Mesenchymal stem cell (in vitro differentiated cells and primary cell): ENCODE measurements at regions not wholly inside any gene's neighbourhood (a gene's known extent, or its start where the extent isn't known, plus 50 kb on each side); places are given as distances from the start of the nearest gene placed in this dataset.

Source experiments
- DNase-seq: peaks from one replicate; pipeline ENCODE4 v3.0.0-alpha.2; 2013
- H2AFZ ChIP-seq: one replicate; pipeline ENCODE4 v1.6.1; 2013; ENCODE audit warnings: low read depth, mild to moderate bottlenecking, control low read depth, inconsistent platforms, low read length, moderate library complexity
- H2AK5ac ChIP-seq: 2 replicates; pipeline ENCODE4 v1.6.1; 2013; ENCODE audit warnings: low read length, moderate library complexity, mild to moderate bottlenecking, inconsistent platforms; ENCODE audit not compliant: severe bottlenecking
- H2BK120ac ChIP-seq: one replicate; pipeline ENCODE4 v1.6.1; 2013; ENCODE audit warnings: low read depth, mild to moderate bottlenecking, inconsistent platforms, low read length, moderate library complexity
- H2BK12ac ChIP-seq, 2 experiments: one replicate each; pipeline ENCODE4 v1.6.1; 2013; ENCODE audit warnings: inconsistent platforms in 2 of 2, low read length in 2 of 2, mild to moderate bottlenecking in 2 of 2, moderate library complexity in 2 of 2, control low read depth in 1 of 2
- H2BK15ac ChIP-seq: one replicate; pipeline ENCODE4 v1.6.1; 2013; ENCODE audit warnings: mild to moderate bottlenecking, low read depth, inconsistent platforms; ENCODE audit not compliant: poor library complexity, severe bottlenecking
- H2BK5ac ChIP-seq: 2 replicates; pipeline ENCODE4 v1.6.1; 2013; ENCODE audit warnings: low read depth, mild to moderate bottlenecking, low read length, control low read depth, inconsistent platforms; ENCODE audit not compliant: poor library complexity, severe bottlenecking
- H3K14ac ChIP-seq, 2 experiments: one replicate each; pipeline ENCODE4 v1.6.1; 2013; ENCODE audit warnings: inconsistent platforms in 2 of 2, low read length in 2 of 2, control low read depth in 1 of 2, mild to moderate bottlenecking in 1 of 2, moderate library complexity in 1 of 2
- H3K18ac ChIP-seq, 2 experiments: one replicate each; pipeline ENCODE4 v1.6.1; 2013; ENCODE audit warnings: inconsistent platforms in 2 of 2, low read length in 2 of 2, control low read depth in 1 of 2, low read depth in 1 of 2, mild to moderate bottlenecking in 1 of 2
- H3K23ac ChIP-seq, 2 experiments: one replicate each; pipeline ENCODE4 v1.6.1; 2013; ENCODE audit warnings: inconsistent platforms in 2 of 2, low read length in 2 of 2, mild to moderate bottlenecking in 2 of 2, moderate library complexity in 2 of 2, control low read depth in 1 of 2
- H3K27ac ChIP-seq: 2 replicates; pipeline ENCODE4 v1.5.1; 2013; ENCODE audit warnings: mild to moderate bottlenecking, moderate library complexity, low read length, control low read depth, inconsistent platforms; ENCODE audit not compliant: poor library complexity, severe bottlenecking
- H3K27me3 ChIP-seq, 2 experiments: 2 replicates each; pipeline versions ENCODE4 v1.6.1 to v1.7.0; 2013; ENCODE audit warnings: low read length in 2 of 2, mild to moderate bottlenecking in 2 of 2, moderate library complexity in 2 of 2, control low read depth in 1 of 2, inconsistent platforms in 1 of 2; ENCODE audit not compliant: control insufficient read depth in 1 of 2, insufficient read depth in 1 of 2
- H3K36me3 ChIP-seq, 2 experiments: 2 replicates each; pipeline versions ENCODE4 v1.6.1 to v1.7.0; 2013; ENCODE audit warnings: low read length in 2 of 2, control low read depth in 1 of 2, inconsistent platforms in 1 of 2, low read depth in 1 of 2, mild to moderate bottlenecking in 1 of 2; ENCODE audit not compliant: insufficient read depth in 2 of 2, control insufficient read depth in 1 of 2
- H3K4ac ChIP-seq, 2 experiments: one replicate each; pipeline ENCODE4 v1.6.1; 2013; ENCODE audit warnings: inconsistent platforms in 2 of 2, low read length in 2 of 2, mild to moderate bottlenecking in 2 of 2, moderate library complexity in 2 of 2, control low read depth in 1 of 2, low read depth in 1 of 2
- H3K4me1 ChIP-seq: 2 replicates; pipeline ENCODE4 v1.6.1; 2013; ENCODE audit warnings: low read depth, low read length, control low read depth; ENCODE audit not compliant: control insufficient read depth, insufficient read depth
- H3K4me2 ChIP-seq: 2 replicates; pipeline ENCODE4 v1.6.1; 2013; ENCODE audit warnings: low read length, mild to moderate bottlenecking, inconsistent platforms; ENCODE audit not compliant: poor library complexity, severe bottlenecking
- H3K4me3 ChIP-seq, 2 experiments: 2 replicates each; pipeline versions ENCODE4 v1.5.1 to v1.7.0; 2013; ENCODE audit warnings: low read length in 2 of 2, mild to moderate bottlenecking in 2 of 2, control low read depth in 1 of 2, low read depth in 1 of 2; ENCODE audit not compliant: insufficient read depth in 1 of 2
- H3K79me1 ChIP-seq: replicated peaks from 2 replicates; pipeline ENCODE4 v1.6.1; 2013; ENCODE audit warnings: mild to moderate bottlenecking, control low read depth, low read length, inconsistent platforms; ENCODE audit not compliant: poor library complexity, severe bottlenecking
- H3K9ac ChIP-seq: 2 replicates; pipeline ENCODE4 v1.7.0; 2013; ENCODE audit warnings: mild to moderate bottlenecking, low read length, moderate library complexity
- H3K9me3 ChIP-seq: 2 replicates; pipeline ENCODE4 v1.7.0; 2013; ENCODE audit warnings: mild to moderate bottlenecking, low read length; ENCODE audit not compliant: control insufficient read depth
- H4K8ac ChIP-seq: one replicate; pipeline ENCODE4 v1.6.1; 2013; ENCODE audit warnings: inconsistent platforms, mild to moderate bottlenecking, low read length, moderate library complexity
- H4K91ac ChIP-seq: one replicate; pipeline ENCODE4 v1.6.1; 2013; ENCODE audit warnings: mild to moderate bottlenecking, low read length, inconsistent platforms
- WGBS: methylation state at CpG from one replicate; pipeline ENCODE4 v1.1.7; 2013; ENCODE audit warnings: mixed read lengths; 5-methylcytosine and 5-hydroxymethylcytosine counted together

DNA sequence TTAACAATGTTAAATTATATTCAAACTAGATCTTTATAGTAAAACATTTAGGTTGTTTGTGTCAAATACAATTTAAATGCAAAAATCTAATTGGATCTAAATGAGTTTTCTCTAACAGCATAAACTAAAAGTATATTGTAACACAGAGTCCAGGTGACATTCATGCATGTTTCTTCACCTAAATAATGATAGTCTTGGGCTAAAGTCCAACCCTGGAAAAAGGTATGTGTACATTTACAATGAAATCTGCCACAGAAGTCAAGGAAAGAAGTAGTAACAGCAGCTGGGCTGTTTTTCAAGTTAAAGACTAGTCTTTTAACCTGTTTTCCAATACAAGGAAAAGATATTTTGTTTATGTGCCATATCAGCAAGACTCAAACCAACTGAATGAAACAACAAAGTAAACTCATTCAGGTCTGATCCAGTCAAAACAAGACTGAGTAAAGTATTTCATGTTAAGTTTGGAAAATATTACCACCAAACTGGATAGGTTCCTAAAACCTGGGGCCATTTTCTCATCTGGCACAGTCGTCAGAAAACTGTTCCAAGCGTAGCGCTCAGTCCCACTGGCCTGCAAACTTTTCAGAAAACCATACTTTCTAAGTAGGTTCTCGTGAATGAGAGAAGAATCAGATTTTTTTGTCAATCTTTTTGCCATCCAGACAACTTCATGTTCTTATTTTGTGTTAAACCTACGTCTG lies 349.2 kb downstream of the HGF start:
- DNase-seq, result no peak
- no peak overlapping the region for H3K14ac ChIP-seq
- H4K8ac ChIP-seq, result no peak overlapping the region

DNA sequence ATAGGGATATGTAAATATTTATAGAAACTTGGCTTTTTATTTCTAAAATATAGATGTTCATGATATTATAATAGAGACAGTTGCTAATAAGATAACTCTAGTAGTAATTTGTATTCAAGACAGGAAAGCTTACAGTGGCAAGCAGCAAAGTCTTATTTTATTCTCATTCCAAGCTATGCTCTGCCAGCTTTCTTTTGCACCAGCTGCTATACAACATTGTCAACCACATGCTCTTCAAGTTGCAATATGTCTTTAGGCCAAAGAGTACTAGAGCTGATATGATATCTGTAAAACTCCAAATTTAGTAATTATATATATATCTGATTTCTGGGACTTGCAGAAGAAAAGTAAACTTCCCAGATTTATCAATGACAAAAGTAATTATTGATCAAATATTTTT lies 350.1 kb downstream of the HGF start:
- no peak overlapping the region for H4K8ac ChIP-seq
- DNase-seq, result no peak

More for the DNA sequence above, 349.2 kb downstream of the HGF start:
- H3K36me3 ChIP-seq, result no peaks in the 10 kb centered on the region
- H3K4ac ChIP-seq, result no peak overlapping the region
- no peak overlapping the region for H2AK5ac ChIP-seq
- no peaks in the 10 kb centered on the region for H3K27me3 ChIP-seq
- H2BK5ac ChIP-seq, result no peak overlapping the region
- H3K4me2 ChIP-seq, result no peak overlapping the region
- H3K4me1 ChIP-seq, result peaks cover under 1% of the 10 kb centered on the region
- no peak overlapping the region for H2BK15ac ChIP-seq
- H3K79me1 ChIP-seq, result no peaks in the 10 kb centered on the region
- H2BK12ac ChIP-seq, result no peak overlapping the region
- no peak overlapping the region for H2AFZ ChIP-seq
- no peak overlapping the region for H3K4me3 ChIP-seq
- no peaks in the 10 kb centered on the region for H3K9me3 ChIP-seq
- H3K23ac ChIP-seq, result no peak overlapping the region
- no peak overlapping the region for H2BK120ac ChIP-seq
- H3K27ac ChIP-seq, result no peak overlapping the region
- H4K91ac ChIP-seq, result no peak overlapping the region
- 96% methylated on average over 5 of the region's 5 CpGs for WGBS
- H3K18ac ChIP-seq, result no peak overlapping the region
- no peak overlapping the region for H3K9ac ChIP-seq

DNA sequence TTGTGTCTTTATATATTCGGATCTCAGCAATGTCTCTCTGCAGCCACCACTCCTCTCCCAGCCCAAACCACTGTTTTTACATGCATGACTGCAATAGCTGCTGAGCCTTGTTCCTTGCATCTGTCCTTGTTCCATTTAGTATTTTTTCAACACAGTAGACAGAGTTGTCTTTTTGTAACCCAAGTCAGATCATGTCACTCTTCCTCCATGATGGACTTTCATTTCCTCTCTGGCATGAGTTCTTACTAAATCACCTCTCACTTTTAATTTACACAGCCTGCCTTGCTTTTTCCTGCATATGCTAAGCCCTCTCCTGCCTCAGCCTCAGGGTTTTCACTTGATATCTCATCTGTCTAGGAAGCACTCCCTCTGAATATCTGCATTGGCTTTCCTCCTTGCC lies 353.2 kb downstream of the HGF start:
- no peaks in the 10 kb centered on the region for H3K27me3 ChIP-seq
- no peak overlapping the region for H3K4ac ChIP-seq
- H3K14ac ChIP-seq, result no peak overlapping the region
- H3K4me1 ChIP-seq, result peaks cover 2% of the 10 kb centered on the region
- no peaks in the 10 kb centered on the region for H3K36me3 ChIP-seq
- H3K9ac ChIP-seq, result no peak overlapping the region
- H3K18ac ChIP-seq, result no peak overlapping the region
- H4K8ac ChIP-seq, result no peak overlapping the region
- H2AFZ ChIP-seq, result no peak overlapping the region
- H3K79me1 ChIP-seq, result no peaks in the 10 kb centered on the region
- H3K9me3 ChIP-seq, result no peaks in the 10 kb centered on the region
- H3K23ac ChIP-seq, result no peak overlapping the region
- H2BK120ac ChIP-seq, result no peak overlapping the region
- no peak overlapping the region for H2BK12ac ChIP-seq
- H3K4me2 ChIP-seq, result no peak overlapping the region
- no peak overlapping the region for H4K91ac ChIP-seq
- no peak overlapping the region for H3K4me3 ChIP-seq
- WGBS, result 95% methylated on average over 1 of the region's 1 CpG
- no peak overlapping the region for H2AK5ac ChIP-seq
- DNase-seq, result no peak
- no peak overlapping the region for H2BK15ac ChIP-seq
- H3K27ac ChIP-seq, result no peak overlapping the region
- H2BK5ac ChIP-seq, result no peak overlapping the region

More for the DNA sequence above, 350.1 kb downstream of the HGF start:
- H2AK5ac ChIP-seq, result no peak overlapping the region
- no peaks in the 10 kb centered on the region for H3K36me3 ChIP-seq
- no peak overlapping the region for H4K91ac ChIP-seq
- H3K23ac ChIP-seq, result no peak overlapping the region
- H3K4me3 ChIP-seq, result no peak overlapping the region
- no peaks in the 10 kb centered on the region for H3K9me3 ChIP-seq
- H3K9ac ChIP-seq, result no peak overlapping the region
- H3K27ac ChIP-seq, result no peak overlapping the region
- H2BK5ac ChIP-seq, result no peak overlapping the region
- no peaks in the 10 kb centered on the region for H3K27me3 ChIP-seq
- no peaks in the 10 kb centered on the region for H3K79me1 ChIP-seq
- peaks cover 2% of the 10 kb centered on the region for H3K4me1 ChIP-seq
- no peak overlapping the region for H2AFZ ChIP-seq
- no peak overlapping the region for H3K4ac ChIP-seq
- no peak overlapping the region for H3K18ac ChIP-seq
- no peak overlapping the region for H2BK15ac ChIP-seq
- no peak overlapping the region for H2BK120ac ChIP-seq
- H3K4me2 ChIP-seq, result no peak overlapping the region
- no peak overlapping the region for H2BK12ac ChIP-seq
- no peak overlapping the region for H3K14ac ChIP-seq

DNA sequence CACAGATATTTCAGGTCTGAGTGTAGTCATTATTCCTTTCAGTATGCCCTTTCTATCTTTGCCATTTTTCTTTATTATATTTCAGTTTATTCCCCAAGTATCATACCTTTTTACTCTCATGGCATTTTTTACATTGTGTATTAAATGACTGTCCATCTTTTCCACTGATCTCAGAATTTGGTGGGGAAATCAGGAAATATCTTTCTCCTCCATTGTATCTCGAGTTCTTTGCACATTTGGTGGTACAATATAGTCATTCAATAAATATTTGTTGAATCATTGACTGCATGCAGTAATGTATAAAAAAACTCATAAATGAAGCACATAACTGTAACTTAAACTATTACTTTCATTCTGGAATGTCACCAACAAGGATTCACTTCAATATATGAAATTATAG lies 354.7 kb downstream of the HGF start:
- Histone ChIP-seq H4K91ac (no peak overlapping the region), H3K14ac (no peak overlapping the region), H3K9me3 (no peaks in the 10 kb centered on the region), H3K27me3 (no peaks in the 10 kb centered on the region), H2BK12ac (no peak overlapping the region), H2AK5ac (no peak overlapping the region), H3K9ac (no peak overlapping the region), H3K36me3 (no peaks in the 10 kb centered on the region), H3K27ac (no peak overlapping the region), H2AFZ (no peak overlapping the region), H2BK5ac (no peak overlapping the region), H4K8ac (no peak overlapping the region), H3K4me1 (peaks cover 2% of the 10 kb centered on the region), H2BK120ac (no peak overlapping the region), H3K4ac (no peak overlapping the region), H3K4me3 (no peak overlapping the region), H3K23ac (no peak overlapping the region), H2BK15ac (no peak overlapping the region), H3K18ac (no peak overlapping the region), H3K4me2 (no peak overlapping the region), H3K79me1 (no peaks in the 10 kb centered on the region)
- WGBS, result no CpG with 5 or more reads among the region's 1 CpG
- no peak for DNase-seq
